MM.1S (cell line): ENCODE measurements at regions not wholly inside any gene's neighbourhood (a gene's known extent, or its start where the extent isn't known, plus 50 kb on each side); places are given as distances from the start of the nearest gene placed in this dataset.

Experiments
- DNase-seq: peaks from one replicate; pipeline ENCODE4 v3.0.0-alpha.2; 2015
- H2AFZ ChIP-seq: fragments of 300-600 bp; sonication (generic); 2 replicates; pipeline ENCODE4 v1.6.0; 2016; ENCODE audit warnings: antibody characterized with exemption, low read length
- H3F3A ChIP-seq: fragments of 300-600 bp; sonication (generic); 2 replicates; pipeline ENCODE4 v1.6.1; 2016; ENCODE audit warnings: mild to moderate bottlenecking, antibody characterized with exemption, low read length, moderate library complexity, mixed read lengths; ENCODE audit not compliant: insufficient read depth
- H3K27ac ChIP-seq: fragments of 300-600 bp; sonication (generic); 2 replicates; pipeline ENCODE4 v1.5.1; 2016; ENCODE audit warnings: mild to moderate bottlenecking, low read length
- H3K27me3 ChIP-seq: fragments of 300-600 bp; sonication (generic); replicated peaks from 2 replicates; pipeline ENCODE4 v1.6.0; 2016; ENCODE audit warnings: low read length; ENCODE audit not compliant: insufficient read depth
- H3K36me3 ChIP-seq: fragments of 300-600 bp; sonication (generic); replicated peaks from 2 replicates; pipeline ENCODE4 v1.6.1; 2016; ENCODE audit warnings: mild to moderate bottlenecking, low read length, mixed read lengths; ENCODE audit not compliant: insufficient read depth
- H3K4me1 ChIP-seq: fragments of 300-600 bp; sonication (generic); 2 replicates; pipeline ENCODE4 v1.6.1; 2016; ENCODE audit warnings: low read length, mixed read lengths
- H3K4me2 ChIP-seq: fragments of 300-600 bp; sonication (generic); 2 replicates; pipeline ENCODE4 v1.6.0; 2016; ENCODE audit warnings: low read depth, low read length
- H3K4me3 ChIP-seq: fragments of 300-600 bp; sonication (generic); 2 replicates; pipeline ENCODE4 v1.5.1; 2016; ENCODE audit warnings: low read length, mixed read lengths
- H3K79me2 ChIP-seq: fragments of 300-600 bp; sonication (generic); 2 replicates; pipeline ENCODE4 v1.6.1; 2016; ENCODE audit warnings: mixed run types, low read length, mixed read lengths
- H3K9ac ChIP-seq: fragments of 300-600 bp; sonication (generic); 2 replicates; pipeline ENCODE4 v1.6.1; 2016; ENCODE audit warnings: low read length, mixed read lengths
- H3K9me2 ChIP-seq: fragments of 300-600 bp; sonication (generic); replicated peaks from 2 replicates; pipeline ENCODE4 v1.6.1; 2016; ENCODE audit warnings: mild to moderate bottlenecking, low read length, mixed read lengths; ENCODE audit not compliant: insufficient read depth
- H3K9me3 ChIP-seq: fragments of 300-600 bp; sonication (generic); replicated peaks from 2 replicates; pipeline ENCODE4 v1.6.1; 2016; ENCODE audit warnings: mild to moderate bottlenecking, low read length, mixed read lengths; ENCODE audit not compliant: insufficient read depth
- H4K20me1 ChIP-seq: fragments of 300-600 bp; sonication (generic); 2 replicates; pipeline ENCODE4 v1.6.1; 2016; ENCODE audit warnings: mild to moderate bottlenecking, low read length, moderate library complexity, mixed read lengths; ENCODE audit not compliant: insufficient read depth
- CTCF ChIP-seq: fragments of 300-600 bp; sonication (generic); IDR thresholded peaks from 2 replicates; pipeline ENCODE4 v1.5.1; 2016; ENCODE audit warnings: antibody characterized with exemption, low read length, mixed read lengths
- EZH2 ChIP-seq: fragments of 300-600 bp; sonication (generic); optimal IDR thresholded peaks from 2 replicates; pipeline ENCODE3; 2017; ENCODE audit warnings: low read depth, mild to moderate bottlenecking, antibody characterized with exemption, low read length, mixed read lengths
- EZH2phosphoT487 ChIP-seq: fragments of 300-600 bp; sonication (generic); IDR thresholded peaks from 2 replicates; pipeline ENCODE4 v1.6.1; 2018; ENCODE audit warnings: antibody characterized with exemption, low read length

GRCh38 chr3:174540116-174540908 is 318.8 kb upstream of the NAALADL2 start:
- Histone ChIP-seq H3K9ac (no peak overlapping the region), H3K36me3 (no peaks in the 10 kb centered on the region)

GRCh38 chr3:174541708-174542315 is 317.3 kb upstream of the NAALADL2 start:
- Histone ChIP-seq H3K4me3 (no peak overlapping the region), H3K27ac (no peak overlapping the region), H3F3A (no peaks in the 10 kb centered on the region), H3K79me2 (no peaks in the 10 kb centered on the region), H3K4me1 (no peaks in the 10 kb centered on the region), H3K9ac (no peak overlapping the region), H3K27me3 (no peaks in the 10 kb centered on the region), H4K20me1 (no peaks in the 10 kb centered on the region), H2AFZ (no peak overlapping the region), H3K9me3 (no peaks in the 10 kb centered on the region), H3K36me3 (no peaks in the 10 kb centered on the region), H3K9me2 (no peaks in the 10 kb centered on the region), H3K4me2 (no peak overlapping the region)
- TF ChIP-seq EZH2 (no peak), CTCF (no peak), EZH2phosphoT487 (no peak)
- peak; percentile 22 for DNase-seq

More at GRCh38 chr3:174540116-174540908, 318.8 kb upstream of the NAALADL2 start:
- Histone ChIP-seq H3K4me1 (no peaks in the 10 kb centered on the region), H3K27ac (no peak overlapping the region; the same call in 1 of the 2 replicates), H3K9me3 (no peaks in the 10 kb centered on the region), H3K4me3 (no peak overlapping the region), H3K79me2 (no peaks in the 10 kb centered on the region), H2AFZ (no peak overlapping the region), H4K20me1 (no peaks in the 10 kb centered on the region), H3K4me2 (no peak overlapping the region), H3K9me2 (no peaks in the 10 kb centered on the region), H3F3A (no peaks in the 10 kb centered on the region), H3K27me3 (no peaks in the 10 kb centered on the region)
- DNase-seq: peak; percentile 76
- TF ChIP-seq EZH2phosphoT487: no peak
- TF ChIP-seq CTCF: no peak
- TF ChIP-seq EZH2: no peak

GRCh38 chr3:174547801-174548435 is 311.2 kb upstream of the NAALADL2 start:
- DNase-seq: no peak
- Histone ChIP-seq H4K20me1 (no peaks in the 10 kb centered on the region), H3K4me3 (no peak overlapping the region), H2AFZ (no peak overlapping the region), H3F3A (no peaks in the 10 kb centered on the region), H3K79me2 (no peaks in the 10 kb centered on the region), H3K4me1 (no peaks in the 10 kb centered on the region), H3K9me2 (no peaks in the 10 kb centered on the region), H3K9me3 (no peaks in the 10 kb centered on the region), H3K27ac (no peak overlapping the region), H3K9ac (no peak overlapping the region), H3K27me3 (no peaks in the 10 kb centered on the region), H3K36me3 (no peaks in the 10 kb centered on the region), H3K4me2 (no peak overlapping the region)
- TF ChIP-seq EZH2phosphoT487: no peak
- TF ChIP-seq CTCF: no peak
- no peak for TF ChIP-seq EZH2
